ENCODE measurements at regions not wholly inside any gene's neighbourhood (a gene's known extent, or its start where the extent isn't known, plus 50 kb on each side); places are given as distances from the start of the nearest gene placed in this dataset.

DNA sequence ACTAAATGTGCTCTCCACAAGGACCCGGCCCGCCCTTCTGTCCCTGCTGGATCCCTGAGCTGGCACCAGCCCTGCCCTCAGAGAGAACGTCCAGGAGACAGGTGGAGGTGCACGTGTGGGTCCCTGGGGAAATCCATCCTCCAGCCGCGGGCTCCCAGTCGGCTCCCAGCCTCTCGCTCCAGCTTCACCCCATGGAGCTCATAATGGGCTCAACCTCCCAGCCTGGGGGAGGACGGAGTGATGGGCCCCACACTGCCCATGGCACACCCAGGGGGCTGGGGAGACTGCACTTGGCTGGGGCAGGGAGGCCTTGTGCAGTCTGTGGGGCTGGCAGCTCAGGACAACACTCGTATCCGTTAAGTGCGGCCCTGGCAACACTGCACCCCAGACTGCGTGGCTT lies 250.5 kb downstream of the TMEM121 start:
- H3K36me3 Mint-ChIP-seq (ENCODE audit: low read depth) = no peaks in the 10 kb centered on the region
- Histone ChIP-seq H3K27ac (ENCODE audit: low read depth in 1 of 2, low read length in 2 of 2) (no peak overlapping the region), H3K36me3 (ENCODE audit: insufficient read depth, low read length) (no peaks in the 10 kb centered on the region), H3K4me1 (ENCODE audit: insufficient read depth, low read length) (no peaks in the 10 kb centered on the region), H3K9me3 (ENCODE audit: control insufficient read depth in 1 of 2, insufficient read depth in 1 of 2, low read length in 2 of 2) (peaks cover 16 to 26% of the 10 kb centered on the region in 2 experiments), H3K27me3 (ENCODE audit: control insufficient read depth in 1 of 2, insufficient read depth in 2 of 2, low read length in 2 of 2) (no peaks in the 10 kb centered on the region), H3K4me3 (ENCODE audit: low read length) (no peak overlapping the region)
- no peak for DNase-seq
- ATAC-seq (ENCODE audit: poor library complexity) = no peak
- intact Hi-C loops (cut with DNase I, micrococcal nuclease) = no loop called here
- no peak overlapping the region for H3K4me3 Mint-ChIP-seq
- H3K27ac Mint-ChIP-seq = no peak overlapping the region
- H3K4me1 Mint-ChIP-seq (ENCODE audit: low read depth) = no peaks in the 10 kb centered on the region
- TF ChIP-seq, protein P1, sequence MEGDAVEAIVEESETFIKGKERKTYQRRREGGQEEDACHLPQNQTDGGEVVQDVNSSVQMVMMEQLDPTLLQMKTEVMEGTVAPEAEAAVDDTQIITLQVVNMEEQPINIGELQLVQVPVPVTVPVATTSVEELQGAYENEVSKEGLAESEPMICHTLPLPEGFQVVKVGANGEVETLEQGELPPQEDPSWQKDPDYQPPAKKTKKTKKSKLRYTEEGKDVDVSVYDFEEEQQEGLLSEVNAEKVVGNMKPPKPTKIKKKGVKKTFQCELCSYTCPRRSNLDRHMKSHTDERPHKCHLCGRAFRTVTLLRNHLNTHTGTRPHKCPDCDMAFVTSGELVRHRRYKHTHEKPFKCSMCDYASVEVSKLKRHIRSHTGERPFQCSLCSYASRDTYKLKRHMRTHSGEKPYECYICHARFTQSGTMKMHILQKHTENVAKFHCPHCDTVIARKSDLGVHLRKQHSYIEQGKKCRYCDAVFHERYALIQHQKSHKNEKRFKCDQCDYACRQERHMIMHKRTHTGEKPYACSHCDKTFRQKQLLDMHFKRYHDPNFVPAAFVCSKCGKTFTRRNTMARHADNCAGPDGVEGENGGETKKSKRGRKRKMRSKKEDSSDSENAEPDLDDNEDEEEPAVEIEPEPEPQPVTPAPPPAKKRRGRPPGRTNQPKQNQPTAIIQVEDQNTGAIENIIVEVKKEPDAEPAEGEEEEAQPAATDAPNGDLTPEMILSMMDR (IDR thresholded peaks at IDR 0.05) = no peak
- peaks cover 13% of the 10 kb centered on the region for H3K27me3 Mint-ChIP-seq
- ChIA-PET CTCF (no interaction called here), POLR2A (no interaction called here)
- peaks cover 24% of the 10 kb centered on the region for H3K9me3 Mint-ChIP-seq

GRCh38 chr14:105783707-105784106 lies 257.3 kb downstream of the TMEM121 start:
- no peak overlapping the region for H3K4me3 ChIP-seq (ENCODE audit: low read length)

DNA sequence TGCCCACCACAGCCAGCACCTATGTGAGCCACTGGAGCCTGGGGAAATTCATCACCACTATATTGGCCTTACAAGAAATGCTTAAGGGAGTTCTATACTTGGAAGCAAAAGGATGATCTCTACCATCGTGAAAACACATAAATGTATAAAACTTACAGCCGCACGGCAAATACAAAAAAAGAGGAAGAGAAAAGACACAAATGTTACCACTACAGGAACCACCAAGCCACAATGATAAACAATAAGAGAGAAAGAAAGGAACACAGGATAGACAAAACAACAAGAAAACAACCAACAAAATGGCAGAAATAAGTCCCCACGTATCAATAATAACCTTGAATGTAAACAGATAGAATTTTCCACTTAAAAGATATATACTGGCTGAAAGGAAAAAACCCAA lies 267.5 kb downstream of the TMEM121 start:
- H3K4me1 Mint-ChIP-seq (ENCODE audit: low read depth) = no peaks in the 10 kb centered on the region
- Histone ChIP-seq H3K27me3 (ENCODE audit: control insufficient read depth in 1 of 2, insufficient read depth in 2 of 2, low read length in 2 of 2) (peaks cover 20 to 34% of the 10 kb centered on the region in 2 experiments), H3K36me3 (ENCODE audit: insufficient read depth, low read length) (no peaks in the 10 kb centered on the region), H3K9me3 (ENCODE audit: control insufficient read depth in 1 of 2, insufficient read depth in 1 of 2, low read length in 2 of 2) (peaks cover 0 to 12% of the 10 kb centered on the region in 2 experiments), H3K4me3 (ENCODE audit: low read length) (no peak overlapping the region), H3K4me1 (ENCODE audit: insufficient read depth, low read length) (no peaks in the 10 kb centered on the region), H3K27ac (ENCODE audit: low read depth in 1 of 2, low read length in 2 of 2) (no peak overlapping the region)
- peaks cover 67% of the 10 kb centered on the region for H3K27me3 Mint-ChIP-seq
- ATAC-seq (ENCODE audit: poor library complexity) (no peak), DNase-seq (no peak)
- CTCF ChIA-PET = no interaction called here
- intact Hi-C loops (cut with DNase I, micrococcal nuclease) = no loop called here
- no peaks in the 10 kb centered on the region for H3K9me3 Mint-ChIP-seq
- H3K27ac Mint-ChIP-seq = no peak overlapping the region
- POLR2A ChIA-PET = no interaction called here
- H3K36me3 Mint-ChIP-seq (ENCODE audit: low read depth) = no peaks in the 10 kb centered on the region
- TF ChIP-seq, protein P1 (IDR thresholded peaks at IDR 0.05) = no peak
- H3K4me3 Mint-ChIP-seq = no peak overlapping the region

More at GRCh38 chr14:105783707-105784106, 257.3 kb downstream of the TMEM121 start:
- Histone ChIP-seq H3K4me1 (ENCODE audit: insufficient read depth, low read length) (no peaks in the 10 kb centered on the region), H3K27me3 (ENCODE audit: control insufficient read depth in 1 of 2, insufficient read depth in 2 of 2, low read length in 2 of 2) (peaks cover 0 to 4% of the 10 kb centered on the region in 2 experiments), H3K9me3 (ENCODE audit: control insufficient read depth in 1 of 2, insufficient read depth in 1 of 2, low read length in 2 of 2) (peaks cover 3 to 18% of the 10 kb centered on the region in 2 experiments), H3K27ac (ENCODE audit: low read depth in 1 of 2, low read length in 2 of 2) (no peak overlapping the region), H3K36me3 (ENCODE audit: insufficient read depth, low read length) (no peaks in the 10 kb centered on the region)
- intact Hi-C loops (cut with DNase I, micrococcal nuclease) = no loop called here
- H3K4me1 Mint-ChIP-seq (ENCODE audit: low read depth) = no peaks in the 10 kb centered on the region
- no peak overlapping the region for H3K27ac Mint-ChIP-seq
- ATAC-seq (ENCODE audit: poor library complexity) (no peak), DNase-seq (no peak)
- TF ChIP-seq, protein P1 (IDR thresholded peaks at IDR 0.05) = no peak
- POLR2A ChIA-PET = no interaction called here
- CTCF ChIA-PET = no interaction called here
- no peak overlapping the region for H3K4me3 Mint-ChIP-seq
- peaks cover 17% of the 10 kb centered on the region for H3K9me3 Mint-ChIP-seq
- no peaks in the 10 kb centered on the region for H3K36me3 Mint-ChIP-seq (ENCODE audit: low read depth)
- H3K27me3 Mint-ChIP-seq = peaks cover 22% of the 10 kb centered on the region

Data from CD4-positive, alpha-beta T cell (primary cell).